ENCODE measurements at regions not wholly inside any gene's neighbourhood (a gene's known extent, or its start where the extent isn't known, plus 50 kb on each side); places are given as distances from the start of the nearest gene placed in this dataset.
A peak's percentile ranks its signal among the peaks of the same experiment; 100 is the strongest.

DNA sequence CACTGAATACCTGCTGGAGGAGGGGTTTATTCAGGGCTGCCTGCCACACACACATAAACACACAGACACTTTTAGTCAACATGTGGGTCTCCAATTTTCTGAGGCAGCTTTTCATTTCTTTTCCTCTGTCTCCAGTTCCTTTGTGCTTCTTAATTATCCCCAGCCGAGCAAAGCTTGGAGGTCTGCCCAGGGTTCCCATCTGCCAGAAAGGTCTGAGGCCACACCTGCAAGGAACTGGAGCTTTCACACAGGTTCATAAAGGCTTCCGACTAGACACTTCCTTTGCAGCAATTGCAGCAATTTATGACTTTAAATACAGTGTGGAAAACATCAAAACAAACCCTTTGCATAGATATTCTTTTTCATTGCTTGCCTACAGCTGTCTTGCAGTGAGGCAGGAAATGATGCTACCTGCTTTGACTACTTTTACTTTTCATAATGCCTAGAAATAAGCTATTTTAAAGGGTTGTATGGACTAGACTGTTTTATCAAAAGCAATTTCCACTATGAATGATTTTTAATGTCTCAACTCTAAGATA is 1318.9 kb downstream of the AACS start:
- no peak for TF ChIP-seq CTCF (IDR thresholded peaks at IDR 0.05; ENCODE audit: low read length, missing control alignments)
- H3K4me3 ChIP-seq (replicated peaks; ENCODE audit: low read depth, low read length): no peak overlapping the region
- no peak for DNase-seq (ENCODE audit: low read depth)

DNA sequence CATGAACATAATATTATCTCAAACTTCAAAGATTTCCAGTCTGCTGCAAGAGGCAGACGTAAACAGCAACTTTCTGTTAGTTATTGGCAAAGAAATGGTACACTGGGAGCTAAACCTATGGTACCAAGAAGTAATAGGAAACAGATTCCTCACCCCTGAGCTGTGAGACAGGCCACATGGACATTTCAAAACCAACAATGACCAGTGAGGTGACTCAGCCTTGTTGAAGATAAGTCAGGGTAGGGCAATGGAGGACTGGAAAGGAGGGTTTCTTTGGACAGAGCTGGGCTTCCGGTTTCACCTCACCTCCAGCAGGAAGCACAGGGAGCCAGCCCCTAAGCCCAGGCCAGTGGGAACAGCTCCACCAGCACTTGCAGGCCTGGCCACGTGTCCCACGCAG is 1320.5 kb downstream of the AACS start:
- H3K4me3 ChIP-seq (replicated peaks; ENCODE audit: low read depth, low read length): no peak overlapping the region
- DNase-seq (ENCODE audit: low read depth): peak; percentile 92
- no peak for TF ChIP-seq CTCF (IDR thresholded peaks at IDR 0.05; ENCODE audit: low read length, missing control alignments)

DNA sequence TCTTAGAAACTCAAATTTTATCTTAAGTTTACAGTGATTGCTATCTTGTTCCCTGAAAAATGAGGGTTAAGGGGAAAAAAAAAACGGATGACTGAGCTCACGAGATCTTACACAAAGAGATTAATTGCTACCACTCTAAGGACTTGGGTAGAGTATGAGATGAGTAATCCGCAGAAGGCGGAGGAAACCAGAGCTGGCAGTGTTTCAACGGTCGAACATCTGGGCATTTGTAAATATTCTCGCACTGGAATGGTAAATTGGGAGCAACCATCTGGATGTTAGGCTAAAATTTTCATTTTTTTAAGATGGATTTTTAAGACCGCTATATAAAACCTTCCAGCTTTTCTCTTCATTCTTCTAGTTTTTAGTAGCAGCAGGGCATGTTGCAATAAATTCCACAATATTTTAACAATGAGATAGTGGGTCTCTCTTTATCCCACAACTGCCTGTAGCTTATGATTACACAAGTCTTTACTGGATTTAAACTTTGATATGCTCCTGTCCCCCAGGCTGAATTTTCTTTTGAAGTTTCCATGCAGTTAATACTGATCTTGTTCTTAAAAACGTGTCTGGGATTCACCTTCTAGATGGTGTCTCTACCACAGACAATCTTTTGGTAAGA is 1324.1 kb downstream of the AACS start:
- H3K4me3 ChIP-seq (replicated peaks; ENCODE audit: low read depth, low read length): no peak overlapping the region
- TF ChIP-seq CTCF (IDR thresholded peaks at IDR 0.05; ENCODE audit: low read length, missing control alignments): no peak
- peak; percentile 85 for DNase-seq (ENCODE audit: low read depth)

DNA sequence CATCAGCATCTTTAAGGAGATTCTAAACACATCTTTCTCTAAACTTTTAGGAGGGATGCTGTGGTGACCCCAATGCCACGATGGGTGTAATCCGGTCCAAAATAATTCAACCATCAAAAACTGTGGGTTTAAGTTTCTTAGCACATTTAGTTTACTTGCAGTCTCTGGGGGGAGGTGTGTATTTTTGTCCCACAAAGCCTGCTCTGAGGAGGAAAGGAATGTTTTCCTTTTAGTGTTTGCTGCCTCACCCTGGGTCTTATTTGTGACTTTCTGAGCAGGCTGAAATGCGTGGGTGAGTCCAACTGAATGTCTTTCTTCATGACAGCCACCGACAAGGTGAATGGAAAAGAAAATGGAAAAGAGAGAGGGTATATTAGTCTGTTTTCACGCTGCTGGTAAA is 1324.7 kb downstream of the AACS start:
- TF ChIP-seq CTCF (IDR thresholded peaks at IDR 0.05; ENCODE audit: low read length, missing control alignments): no peak
- H3K4me3 ChIP-seq (replicated peaks; ENCODE audit: low read depth, low read length): no peak overlapping the region
- no peak for DNase-seq (ENCODE audit: low read depth)

- DNase-seq (ENCODE audit: low read depth): peak; percentile 58
- no peak overlapping the region for H3K4me3 ChIP-seq (replicated peaks; ENCODE audit: low read depth, low read length)
- no peak for TF ChIP-seq CTCF (IDR thresholded peaks at IDR 0.05; ENCODE audit: low read length, missing control alignments)
Measured at GRCh38 chr12:126390969-126391566, 1325.8 kb downstream of the AACS start.

- TF ChIP-seq CTCF (IDR thresholded peaks at IDR 0.05; ENCODE audit: low read length, missing control alignments): no peak
- H3K4me3 ChIP-seq (replicated peaks; ENCODE audit: low read depth, low read length): no peak overlapping the region
Measured at GRCh38 chr12:126396536-126396935, 1331.3 kb downstream of the AACS start.

More at GRCh38 chr12:126396536-126396935, 1331.3 kb downstream of the AACS start:
- DNase-seq (ENCODE audit: low read depth): no peak

All from fibroblast of pulmonary artery (primary cell).